ENCODE measurements at regions not wholly inside any gene's neighbourhood (a gene's known extent, or its start where the extent isn't known, plus 50 kb on each side); places are given as distances from the start of the nearest gene placed in this dataset.

- CTCF ChIA-PET, result no interaction called here
- TF ChIP-seq POLR2A (IDR thresholded peaks at IDR 0.05; ENCODE audit: borderline replicate concordance, extremely low read depth, insufficient read depth, insufficient read length) (no peak), SIN3A (IDR thresholded peaks at IDR 0.05; ENCODE audit: low read depth) (no peak), EZH2phosphoT487 (IDR thresholded peaks at IDR 0.05; ENCODE audit: borderline replicate concordance) (no peak), ZFX (IDR thresholded peaks at IDR 0.05) (no peak), POLR2AphosphoS5 (IDR thresholded peaks at IDR 0.05; ENCODE audit: low read depth, low read length) (no peak), SRF (IDR thresholded peaks at IDR 0.05; ENCODE audit: low read depth) (no peak), MAX (IDR thresholded peaks at IDR 0.05) (no peak), EGR1 (IDR thresholded peaks at IDR 0.05; ENCODE audit: low read depth) (no peak), ZNF274 (IDR thresholded peaks at IDR 0.05; ENCODE audit: low read depth, low read length) (no peak), TCF7L2 (IDR thresholded peaks at IDR 0.05; ENCODE audit: borderline replicate concordance, extremely low read depth, insufficient read depth, insufficient read length) (no peak), EZH2 (IDR thresholded peaks at IDR 0.05) (no peak), SP1 (IDR thresholded peaks at IDR 0.05; ENCODE audit: low read depth) (no peak), RAD21 (IDR thresholded peaks at IDR 0.05; ENCODE audit: low read depth) (no peak), FOSL1 (IDR thresholded peaks at IDR 0.05; ENCODE audit: low read depth) (no peak), ZBTB33 (IDR thresholded peaks at IDR 0.05; ENCODE audit: extremely low read depth, insufficient replicate concordance, low read length) (no peak)
- TF ChIP-seq, protein P1, sequence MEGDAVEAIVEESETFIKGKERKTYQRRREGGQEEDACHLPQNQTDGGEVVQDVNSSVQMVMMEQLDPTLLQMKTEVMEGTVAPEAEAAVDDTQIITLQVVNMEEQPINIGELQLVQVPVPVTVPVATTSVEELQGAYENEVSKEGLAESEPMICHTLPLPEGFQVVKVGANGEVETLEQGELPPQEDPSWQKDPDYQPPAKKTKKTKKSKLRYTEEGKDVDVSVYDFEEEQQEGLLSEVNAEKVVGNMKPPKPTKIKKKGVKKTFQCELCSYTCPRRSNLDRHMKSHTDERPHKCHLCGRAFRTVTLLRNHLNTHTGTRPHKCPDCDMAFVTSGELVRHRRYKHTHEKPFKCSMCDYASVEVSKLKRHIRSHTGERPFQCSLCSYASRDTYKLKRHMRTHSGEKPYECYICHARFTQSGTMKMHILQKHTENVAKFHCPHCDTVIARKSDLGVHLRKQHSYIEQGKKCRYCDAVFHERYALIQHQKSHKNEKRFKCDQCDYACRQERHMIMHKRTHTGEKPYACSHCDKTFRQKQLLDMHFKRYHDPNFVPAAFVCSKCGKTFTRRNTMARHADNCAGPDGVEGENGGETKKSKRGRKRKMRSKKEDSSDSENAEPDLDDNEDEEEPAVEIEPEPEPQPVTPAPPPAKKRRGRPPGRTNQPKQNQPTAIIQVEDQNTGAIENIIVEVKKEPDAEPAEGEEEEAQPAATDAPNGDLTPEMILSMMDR (IDR thresholded peaks at IDR 0.05 in 2 of 3, conservative IDR thresholded peaks at IDR 0.05 in 1 of 3; ENCODE audit: borderline replicate concordance in 1 of 3, insufficient read depth in 1 of 3, low read depth in 2 of 3, low read length in 2 of 3), result no peak
- H3K9me3 ChIP-seq (ENCODE audit: control insufficient read depth in 1 of 2, insufficient read depth in 1 of 2, low read depth in 1 of 2, low read length in 2 of 2), result no peaks in the 10 kb centered on the region
- H3K9ac ChIP-seq (ENCODE audit: low read length), result no peak overlapping the region
- intact Hi-C loops (cut with micrococcal nuclease), result no loop called here
- no peaks in the 10 kb centered on the region for H4K20me1 ChIP-seq (ENCODE audit: insufficient read depth)
- H2AFZ ChIP-seq (ENCODE audit: low read depth, low read length, poor library complexity, severe bottlenecking), result no peak overlapping the region
- H3K4me3 ChIP-seq (replicated peaks in 1 of 2; ENCODE audit: low read depth in 1 of 2, low read length in 2 of 2), result no peak overlapping the region
- POLR2A ChIA-PET, result no interaction called here
- no peaks in the 10 kb centered on the region for H3K79me2 ChIP-seq (ENCODE audit: insufficient read depth, low read length)
- no peaks in the 10 kb centered on the region for H3K9me2 ChIP-seq (ENCODE audit: insufficient read depth)
- DNase-seq (ENCODE audit: low read depth, low spot score), result no peak
- H3K4me1 ChIP-seq (ENCODE audit: control insufficient read depth in 1 of 2, insufficient read depth in 2 of 2, low read length in 2 of 2), result no peaks in the 10 kb centered on the region
- ATAC-seq, result no peak
- no peak overlapping the region for H3K27ac ChIP-seq (ENCODE audit: low read depth, low read length)
- H3K4me2 ChIP-seq (ENCODE audit: low read length), result no peak overlapping the region
- RAD21 ChIA-PET (ENCODE audit: low non-redundant PET in 1 of 2, low total read pairs in 2 of 2, uncharacterized antibody in 2 of 2, unreplicated experiment in 2 of 2), result no interaction called here
- no peaks in the 10 kb centered on the region for H3K36me3 ChIP-seq (ENCODE audit: control insufficient read depth in 1 of 2, insufficient read depth in 2 of 2, low read length in 2 of 2)
- BruUV-seq (replicated peaks), result no TSS peak
- H3K27me3 ChIP-seq (ENCODE audit: insufficient read depth, low read length), result no peaks in the 10 kb centered on the region
These were observed 507.2 kb upstream of the IGFBP3 start for GRCh38 chr7:46428295-46428694.
